CD4-positive, alpha-beta T cell treated with Interleukin-6 at 100 ng/mL for 8 hours (primary cell): ENCODE measurements at regions not wholly inside any gene's neighbourhood (a gene's known extent, or its start where the extent isn't known, plus 50 kb on each side); places are given as distances from the start of the nearest gene placed in this dataset.
"Not testable (repeated sequence)": the region's sequence is repeated elsewhere in the genome, so short reads cannot be mapped to it uniquely, and the experiment has no call there.

ENCODE experiments used
- DNase-seq: peaks from one replicate; pipeline ENCODE4 v3.0.0-alpha.2; 2020; ENCODE audit warnings: mixed read lengths, low spot score

DNA sequence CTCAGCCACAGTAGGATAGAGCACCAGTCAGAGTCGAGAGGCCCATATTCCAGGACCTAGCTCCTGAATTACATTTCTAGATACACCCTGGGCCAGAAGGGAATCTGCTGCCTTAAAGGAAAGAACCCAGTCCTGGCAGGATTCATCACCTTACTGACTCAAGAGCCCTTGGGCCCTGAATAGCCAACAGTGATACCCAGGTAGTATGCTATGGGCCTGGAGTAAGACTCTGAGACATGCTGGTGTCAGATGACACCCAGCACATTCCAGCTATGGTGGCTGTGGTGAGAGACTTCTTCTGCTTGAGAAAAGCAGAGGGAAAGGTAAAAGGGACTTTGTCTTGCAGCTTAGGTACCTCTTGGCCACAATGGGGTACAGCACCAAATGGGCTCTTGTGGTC is 192.5 kb downstream of the MSX2 start:
- not testable (repeated sequence) for DNase-seq

DNA sequence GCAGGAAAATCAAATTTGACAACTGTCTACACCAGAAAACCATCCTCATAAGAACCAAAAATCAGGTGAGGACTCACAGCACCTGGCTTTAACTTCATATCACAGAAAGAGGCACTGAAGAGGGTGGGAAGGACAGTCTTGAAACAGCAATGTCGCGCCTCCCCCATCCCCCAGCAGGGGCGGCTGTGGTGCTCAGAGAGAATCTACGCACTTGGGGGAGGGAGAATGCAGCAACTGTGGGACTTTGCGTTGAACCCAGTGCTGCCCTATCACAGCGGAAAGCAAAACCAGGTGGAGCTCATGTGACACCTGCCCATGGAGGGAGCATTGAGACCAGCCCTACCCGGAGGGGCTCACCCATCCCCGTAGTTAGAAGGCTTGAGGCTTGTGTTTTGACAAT is 191.8 kb downstream of the MSX2 start:
- no peak for DNase-seq

DNA sequence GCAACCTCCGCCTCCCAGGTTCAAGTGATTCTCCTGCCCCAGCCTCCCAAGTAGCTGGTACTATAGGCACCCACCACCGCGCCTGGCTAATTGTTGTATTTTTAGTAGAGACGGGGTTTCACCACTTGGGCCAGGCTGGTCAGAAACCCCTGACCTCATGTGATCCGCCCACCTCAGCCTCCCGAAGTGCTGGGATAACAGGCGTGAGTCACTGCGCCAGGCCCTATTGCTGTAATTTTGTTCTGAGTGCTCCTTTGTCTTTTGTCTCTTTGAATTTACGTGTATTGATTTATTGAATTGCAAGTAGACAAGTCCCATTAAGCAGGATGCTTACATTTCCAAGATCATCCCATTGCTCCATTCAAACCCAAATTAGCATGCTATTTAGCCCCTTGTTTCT is 186.7 kb downstream of the MSX2 start:
- DNase-seq, result no peak

DNA sequence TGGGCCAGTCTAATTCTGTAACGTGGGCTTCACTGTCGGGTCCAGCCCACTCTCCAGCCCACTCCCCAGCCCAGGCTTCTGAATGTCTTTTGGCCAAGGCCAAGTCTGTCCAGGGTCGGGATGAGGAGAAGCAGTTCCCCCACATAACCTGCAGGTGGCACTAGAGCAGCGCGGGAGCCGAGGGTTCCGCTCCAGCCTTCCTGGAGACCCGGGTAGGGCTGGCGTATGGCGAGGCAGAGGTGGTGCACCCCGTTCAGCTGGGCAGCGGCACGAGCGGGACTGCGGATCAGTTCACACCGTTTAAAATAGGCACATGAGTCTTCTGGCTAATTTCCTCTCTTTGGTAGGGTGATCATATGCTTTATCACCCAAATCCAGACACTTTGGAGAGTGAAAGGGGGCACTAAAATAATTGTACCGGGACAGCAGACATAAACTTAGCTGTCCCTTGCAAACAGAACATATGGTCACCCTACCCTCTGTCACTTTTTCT is 185.9 kb downstream of the MSX2 start:
- DNase-seq, result peak; percentile 17

DNA sequence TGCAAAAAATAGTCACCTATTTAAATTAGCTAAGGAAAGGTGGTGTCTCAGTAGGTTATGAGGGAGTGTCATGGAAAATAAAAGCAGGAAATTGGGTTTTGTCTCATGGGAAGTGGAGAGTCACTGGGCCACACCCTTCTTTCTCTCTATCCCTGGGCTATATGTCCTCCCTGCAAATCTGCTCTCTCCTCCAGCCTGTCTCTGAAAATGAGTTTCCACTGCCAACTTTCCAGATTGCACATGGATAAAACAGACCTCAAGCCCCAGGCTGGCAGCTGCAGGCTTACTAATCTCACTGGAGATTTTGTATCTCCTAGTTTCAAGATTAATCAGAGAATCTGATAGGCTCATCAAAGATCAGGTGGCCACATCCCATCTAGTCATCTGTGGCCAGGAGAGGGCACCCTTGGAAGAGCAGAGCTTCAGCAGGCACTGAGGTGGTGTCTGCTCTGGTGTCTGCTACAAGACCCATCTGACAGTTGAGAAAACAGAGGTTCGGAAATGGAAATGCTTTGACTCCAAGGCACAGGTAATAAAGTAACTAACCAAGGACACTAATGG is 178.9 kb downstream of the MSX2 start:
- DNase-seq, result no peak

DNA sequence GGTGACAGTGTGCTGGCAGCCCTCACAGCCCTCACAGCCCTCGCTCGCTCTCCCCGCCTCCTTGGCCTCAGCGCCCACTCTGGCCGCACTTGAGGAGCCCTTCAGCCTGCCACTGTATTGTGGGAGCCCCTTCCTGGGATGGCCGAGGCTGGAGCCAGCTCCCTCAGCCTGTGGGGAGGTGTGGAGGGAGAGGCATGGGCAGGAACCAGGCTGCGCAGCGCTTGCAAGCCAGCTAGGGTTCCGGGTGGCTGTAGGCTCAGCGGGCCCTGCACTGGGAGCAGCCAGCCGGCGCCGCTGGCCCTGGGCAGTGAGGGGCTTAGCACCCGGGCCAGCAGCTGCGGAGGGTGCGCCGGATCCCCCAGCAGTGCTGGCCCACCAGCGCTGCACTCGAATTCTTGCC is 177.0 kb downstream of the MSX2 start:
- no peak for DNase-seq

DNA sequence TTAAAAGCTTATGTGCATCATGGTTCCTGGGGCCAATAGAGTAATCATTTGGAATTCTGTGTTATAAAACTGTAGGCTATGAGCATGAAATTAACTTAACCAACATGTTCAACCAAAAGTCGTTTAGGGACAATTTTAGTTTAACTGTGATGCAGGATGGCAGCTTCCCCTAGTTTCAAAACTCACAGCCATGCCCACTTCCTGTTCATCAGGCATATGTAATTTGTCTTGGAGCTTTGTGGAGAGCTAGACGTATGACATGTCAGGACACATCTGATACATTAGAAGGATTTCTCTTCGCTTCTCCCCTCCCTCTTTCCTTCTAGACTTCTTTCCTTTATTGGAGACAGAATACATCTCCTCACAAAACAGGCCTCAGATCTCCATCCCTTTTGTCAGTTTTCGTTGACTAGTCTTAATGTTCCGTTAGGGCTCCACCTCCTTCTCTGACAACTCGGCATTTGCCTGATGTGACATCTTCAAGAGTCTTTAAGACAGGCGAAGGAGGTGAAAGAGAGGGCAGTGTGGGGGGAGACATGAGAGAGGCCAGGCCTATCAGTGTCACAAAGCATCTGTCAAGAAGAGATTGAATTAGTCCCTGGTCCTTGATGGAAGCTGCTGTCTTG is 176.0 kb downstream of the MSX2 start:
- DNase-seq, result no peak

DNA sequence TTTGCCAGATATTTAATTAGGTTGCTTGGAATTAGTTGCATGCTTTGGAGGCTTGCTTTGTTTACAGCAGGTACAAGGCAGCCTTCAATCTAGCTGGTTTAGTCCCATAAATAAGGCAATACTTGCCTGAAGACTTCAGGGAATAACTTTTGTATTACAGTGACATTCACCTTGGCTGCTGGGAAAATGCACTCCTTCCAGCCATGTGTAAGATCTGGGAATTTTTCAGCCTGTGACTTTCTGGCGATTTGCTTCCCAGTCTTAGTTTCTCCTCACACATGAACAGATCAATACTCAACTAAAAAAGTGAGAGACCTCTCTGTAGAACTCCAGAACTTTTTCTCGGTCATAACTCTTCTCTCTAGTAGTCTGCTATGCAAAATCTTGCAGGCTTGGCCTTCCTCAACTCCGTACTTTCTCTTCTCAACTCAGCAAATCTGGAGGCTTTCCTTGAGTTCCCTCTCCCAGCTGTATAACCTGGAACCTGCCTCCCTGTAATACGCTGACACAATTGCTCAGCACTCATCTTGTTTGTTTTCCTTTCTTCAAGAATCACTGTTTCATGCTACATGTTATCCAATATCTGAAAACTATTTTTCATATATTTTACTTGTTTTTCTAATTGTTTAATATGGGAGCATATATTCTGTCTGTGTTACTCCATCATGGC is 173.0 kb downstream of the MSX2 start:
- DNase-seq, result no peak

DNA sequence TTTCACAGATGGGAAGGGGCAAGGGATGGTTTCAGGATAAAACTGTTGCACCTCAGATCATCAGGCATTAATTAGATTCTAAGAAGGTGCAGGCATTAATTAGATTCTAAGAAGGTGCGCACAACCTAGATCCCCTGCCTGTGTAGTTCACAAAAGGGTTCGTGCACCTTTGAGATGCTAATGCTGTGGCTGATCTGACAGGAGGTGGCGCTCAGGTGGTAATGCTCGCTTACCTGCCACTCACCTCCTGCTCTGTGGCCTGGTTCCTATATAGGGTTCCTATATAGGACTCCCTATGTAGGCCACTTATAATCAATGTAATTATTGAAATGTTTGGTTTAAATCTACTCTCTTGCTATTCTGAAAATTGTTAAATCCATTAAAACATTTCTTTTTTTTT is 171.0 kb downstream of the MSX2 start:
- DNase-seq, result no peak

DNA sequence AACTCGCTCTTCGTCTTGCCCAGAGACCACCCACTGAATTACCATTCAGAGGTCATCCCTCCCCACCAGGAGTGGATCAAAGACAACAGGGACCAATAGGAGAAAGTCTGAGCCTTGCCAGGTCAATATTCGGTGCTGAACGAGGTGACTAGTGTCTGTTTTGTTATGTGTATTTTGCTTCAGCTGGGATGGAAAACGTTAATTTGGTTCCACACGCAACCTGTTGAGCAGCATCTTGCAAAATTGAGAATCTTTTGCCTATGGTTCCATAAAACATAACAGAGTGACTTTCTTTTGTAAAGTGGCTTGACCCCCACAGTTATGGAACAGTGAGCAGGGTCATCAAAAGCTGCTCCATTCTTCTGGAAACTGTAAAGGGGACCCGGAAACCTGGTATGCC is 168.4 kb downstream of the MSX2 start:
- no peak for DNase-seq

DNA sequence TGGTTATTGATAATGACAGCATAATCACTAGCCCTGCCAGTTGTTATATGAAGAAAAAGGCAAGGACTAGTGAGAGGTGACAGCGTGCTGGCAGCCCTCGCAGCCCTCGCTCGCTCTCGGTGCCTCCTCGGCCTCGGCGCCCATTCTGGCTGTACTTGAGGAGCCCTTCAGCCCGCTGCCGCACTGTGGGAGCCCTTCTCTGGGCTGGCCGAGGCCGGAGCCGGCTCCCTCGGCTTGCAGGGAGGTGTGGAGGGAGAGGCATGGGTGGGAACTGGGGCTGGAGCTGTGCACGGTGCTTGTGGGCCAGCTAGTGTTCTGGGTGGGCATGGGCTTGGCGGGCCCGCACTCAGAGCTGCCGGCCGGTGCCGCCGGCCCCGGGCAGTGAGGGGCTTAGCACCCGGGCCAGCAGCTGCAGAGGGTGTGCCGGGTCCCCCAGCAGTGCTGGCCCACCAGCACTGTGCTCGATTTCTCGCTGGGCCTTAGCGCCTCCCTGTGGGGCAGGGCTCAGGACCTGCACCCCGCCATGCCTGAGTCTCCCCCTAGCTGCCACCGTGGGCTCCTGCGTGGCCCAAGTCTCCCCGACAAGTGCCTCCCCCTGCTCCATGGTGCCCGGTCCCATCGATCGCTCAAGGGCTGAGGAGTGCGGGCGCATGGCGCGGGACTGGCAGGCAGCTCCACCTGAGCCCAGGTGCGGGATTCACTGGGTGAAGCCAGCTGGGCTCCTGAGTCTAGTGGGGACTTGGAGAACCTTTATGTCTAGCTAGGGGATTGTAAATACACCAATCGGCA is 156.2 kb downstream of the MSX2 start:
- DNase-seq, result not testable (repeated sequence)

DNA sequence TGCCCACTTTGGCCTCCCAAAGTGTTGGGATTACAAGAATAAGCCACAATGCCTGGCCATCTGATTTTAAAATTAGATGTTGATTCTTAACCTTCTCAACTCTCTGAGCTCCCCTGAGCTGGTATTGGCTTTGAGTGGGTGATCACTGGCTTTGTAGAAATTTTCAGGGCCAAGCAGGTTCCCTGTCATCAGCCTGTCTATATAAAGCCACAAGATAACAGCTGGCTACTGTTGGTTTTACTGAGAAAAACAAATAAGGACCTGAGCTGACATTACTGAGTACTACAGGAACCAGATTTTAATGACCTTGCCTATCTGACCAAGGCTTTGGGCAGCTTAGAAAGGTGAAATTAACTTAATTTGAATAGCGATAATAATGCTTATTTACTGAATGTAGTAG is 153.6 kb downstream of the MSX2 start:
- DNase-seq, result no peak

DNA sequence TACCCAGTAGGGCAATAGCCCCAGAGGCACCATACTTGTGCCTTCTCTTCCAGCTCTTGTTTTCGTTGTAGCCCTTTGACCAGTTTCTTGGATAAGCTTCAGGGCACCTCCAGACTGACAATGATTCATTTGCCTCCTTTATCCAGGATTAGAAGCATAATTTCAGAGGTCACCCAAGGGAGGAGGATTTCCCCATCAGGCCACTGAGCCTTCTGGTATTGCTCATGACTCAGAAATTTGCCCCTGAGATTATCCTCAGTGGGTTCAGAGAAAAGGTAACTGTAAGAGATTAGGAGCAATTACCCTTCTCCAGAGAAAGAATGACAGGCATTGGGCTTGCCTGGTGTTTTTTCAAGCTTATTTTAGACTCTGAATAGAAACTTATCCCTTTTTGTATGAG is 147.9 kb downstream of the MSX2 start:
- no peak for DNase-seq

DNA sequence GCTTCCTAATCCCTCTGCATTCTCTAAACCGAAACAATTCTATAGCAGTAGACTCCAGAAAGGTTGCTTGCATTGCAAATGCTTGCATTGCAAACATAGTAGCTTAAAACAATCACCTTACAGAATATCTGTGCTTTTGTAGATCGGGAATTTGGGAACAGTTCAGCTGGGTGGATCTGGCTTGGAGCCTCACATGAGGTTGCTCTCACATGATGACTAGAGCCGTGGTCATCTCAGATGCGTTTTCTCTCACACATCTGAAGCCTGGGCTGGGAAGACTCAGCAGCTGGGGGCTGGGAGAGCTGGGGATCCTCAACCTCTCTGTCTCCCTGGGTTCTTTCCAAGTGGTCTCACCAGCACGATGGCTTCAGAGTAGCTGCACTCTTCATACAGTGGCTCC is 127.8 kb downstream of the MSX2 start:
- DNase-seq, result no peak

DNA sequence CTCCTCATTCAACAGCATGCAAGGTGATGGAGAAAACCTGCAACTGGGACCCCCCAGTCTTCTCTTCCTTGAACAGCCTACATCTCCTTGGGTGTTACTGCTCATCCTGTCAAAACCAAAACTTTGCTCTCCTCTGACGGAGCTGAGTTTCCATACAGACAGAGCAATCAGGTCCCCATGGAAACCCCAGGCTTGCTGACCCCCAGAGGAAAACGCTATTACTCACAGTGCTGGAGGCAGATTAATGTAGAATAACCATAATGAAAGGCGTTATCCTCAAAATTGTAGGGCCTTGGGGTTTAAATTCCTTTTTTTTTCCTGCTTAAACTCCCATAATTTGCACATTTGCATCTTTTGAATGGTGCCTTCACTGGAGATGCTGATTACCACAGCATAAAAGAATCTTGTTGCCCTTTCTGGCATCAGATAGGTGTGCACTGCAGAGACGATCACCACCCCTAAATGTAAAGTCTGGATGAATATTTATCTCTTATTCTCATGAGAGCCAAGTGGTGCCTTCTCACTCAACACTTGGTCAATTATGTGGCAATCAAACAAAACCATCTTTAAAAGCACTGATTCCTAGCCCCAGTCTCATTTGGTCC is 126.3 kb downstream of the MSX2 start:
- DNase-seq, result no peak

DNA sequence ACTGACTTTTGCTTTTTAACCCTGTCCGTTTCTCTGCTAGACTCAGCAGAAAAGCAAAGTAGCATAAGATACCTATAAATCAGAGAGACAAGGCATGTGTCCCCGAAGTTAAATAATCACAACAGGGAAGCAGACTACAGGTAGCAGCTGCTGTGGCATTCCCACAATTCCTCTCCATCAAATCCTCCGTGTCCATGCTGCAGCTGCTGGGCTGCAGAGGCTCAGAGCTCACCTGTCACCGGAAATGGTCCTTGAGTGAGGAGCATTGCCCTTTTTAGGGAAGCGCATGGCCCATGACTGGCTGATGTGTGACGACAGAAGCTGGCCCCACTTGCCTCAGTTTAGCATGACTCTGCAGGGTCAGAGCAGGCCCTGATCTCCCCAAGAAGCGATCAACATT is 125.0 kb downstream of the MSX2 start:
- DNase-seq, result no peak

DNA sequence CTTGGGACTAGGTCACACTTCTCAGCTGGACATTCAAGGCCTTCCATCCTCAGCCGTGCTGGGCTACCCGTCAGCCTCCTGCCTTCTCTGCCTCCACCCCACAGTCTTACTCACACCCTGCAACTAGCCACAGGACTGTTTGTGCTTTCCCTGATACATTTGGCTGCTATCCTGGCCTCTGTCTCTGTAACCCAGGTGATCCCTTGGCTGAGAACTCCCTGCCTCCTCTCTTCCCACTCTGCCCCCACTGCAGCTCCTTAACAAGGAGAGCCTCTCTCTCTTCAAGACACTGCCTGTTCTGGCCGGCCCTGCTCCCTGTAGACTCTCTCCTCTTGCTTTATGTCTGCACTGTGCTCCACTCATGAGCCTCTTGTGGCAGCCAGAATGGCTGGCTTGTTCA is 120.6 kb downstream of the MSX2 start:
- no peak for DNase-seq

DNA sequence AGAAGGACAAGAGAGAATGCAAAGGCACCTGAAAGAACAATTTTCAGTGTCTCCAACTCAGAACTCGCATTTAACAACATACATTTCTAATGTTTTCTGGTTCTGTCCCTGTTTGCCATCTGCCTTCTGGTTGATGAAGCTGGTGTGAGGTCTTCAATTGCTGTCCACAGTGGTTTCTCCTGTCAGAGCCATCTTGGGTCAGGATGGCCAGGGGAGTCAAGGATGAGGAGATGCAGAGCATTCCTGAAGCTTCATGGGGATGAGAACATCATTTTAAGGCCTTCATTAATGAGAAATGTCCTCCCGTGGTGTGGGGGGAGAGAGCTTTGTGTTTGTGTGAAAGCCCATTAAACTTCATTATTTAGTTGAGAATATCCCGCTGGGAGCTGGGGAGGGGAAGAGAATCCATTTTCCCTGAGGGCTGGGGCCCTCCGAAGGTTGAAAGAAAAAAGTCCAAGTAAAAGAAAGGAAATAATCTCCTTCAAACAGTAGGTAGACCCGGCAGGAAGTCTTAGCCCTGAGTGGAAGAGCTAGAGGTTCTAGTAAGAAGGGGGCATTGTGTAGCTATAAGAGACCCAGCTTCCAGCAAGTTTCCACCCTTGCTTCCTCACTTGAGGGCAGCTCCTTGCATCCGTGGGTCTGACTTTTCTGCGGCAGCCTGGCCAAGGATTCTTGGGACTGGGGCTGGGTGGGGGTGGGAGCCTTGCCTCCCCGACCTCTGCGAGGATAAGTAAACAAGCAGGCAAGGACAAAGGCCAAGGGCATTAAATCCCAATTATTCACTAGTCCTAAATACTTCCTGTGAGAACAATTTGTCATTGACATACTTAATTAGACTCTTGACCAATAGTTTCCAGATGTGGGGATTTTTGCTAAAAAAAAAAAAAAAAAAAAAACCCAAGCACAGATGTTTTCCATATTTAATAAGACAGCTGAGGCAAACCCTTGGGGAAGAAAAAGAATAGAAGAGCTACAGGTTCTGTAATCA is 119.2 kb downstream of the MSX2 start:
- no peak for DNase-seq

DNA sequence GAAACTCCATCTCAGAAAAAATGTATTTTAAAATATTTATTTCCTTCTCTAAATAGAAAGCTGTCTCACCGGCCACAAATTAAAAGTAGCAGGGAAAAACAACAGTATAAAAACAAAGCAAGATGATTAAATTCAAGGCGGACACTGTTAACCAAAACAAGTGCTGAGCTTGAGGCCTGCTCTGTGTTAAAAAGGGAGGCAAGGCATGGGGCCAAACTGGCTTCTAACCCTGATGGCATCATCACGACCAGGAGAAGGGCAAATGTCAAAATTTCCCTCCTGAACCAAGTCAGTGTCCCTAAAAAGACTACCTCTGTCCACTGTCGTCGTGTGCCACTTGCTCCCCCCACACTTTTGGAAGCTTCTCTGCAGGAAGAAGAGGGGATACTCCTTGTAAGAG is 116.1 kb downstream of the MSX2 start:
- DNase-seq, result no peak

DNA sequence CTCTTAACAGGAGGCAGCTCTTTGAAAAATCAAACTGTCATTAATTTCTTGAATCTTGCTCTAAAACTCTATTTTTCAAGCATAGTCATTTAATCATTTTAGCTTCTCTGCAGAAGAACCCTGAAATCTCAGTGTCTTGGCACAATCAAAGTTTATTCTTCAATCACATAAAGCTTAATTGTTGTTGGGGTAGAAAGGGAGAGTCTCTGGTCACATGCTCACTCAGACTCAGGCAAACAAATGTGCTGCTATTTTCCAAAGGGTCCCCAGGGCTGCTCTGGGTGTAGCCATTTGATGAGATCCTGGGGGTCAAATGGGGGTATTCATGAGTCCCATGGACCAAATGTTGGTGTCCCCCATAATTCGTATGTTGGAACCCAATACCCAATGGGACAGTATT is 114.8 kb downstream of the MSX2 start:
- DNase-seq, result no peak
